Spleen (tissue), 7 donors: ENCODE measurements at regions not wholly inside any gene's neighbourhood (a gene's known extent, or its start where the extent isn't known, plus 50 kb on each side); places are given as distances from the start of the nearest gene placed in this dataset.

Experiments
- CTCF ChIP-seq, 11 experiments: fragments of 200-600 bp in 7 of 11; fragments of 450-650 bp in 4 of 11; sonication (generic) in 4 of 11; IDR thresholded peaks in 8 of 11; conservative IDR thresholded peaks in 3 of 11; 1 replicate in 7 of 11; 2 replicates in 4 of 11; pipeline versions ENCODE4 v1.4.0 to v1.8.0; 2016 to 2021; ENCODE audit warnings: antibody characterized with exemption in 11 of 11, inconsistent platforms in 4 of 11, mild to moderate bottlenecking in 1 of 11
- POLR2A ChIP-seq, 3 donors: fragments of 450-650 bp; IDR thresholded peaks; one replicate each; pipeline ENCODE4 v1.5.1; 2017; ENCODE audit warnings: antibody characterized with exemption in 3 of 3, mild to moderate bottlenecking in 1 of 3
- POLR2AphosphoS5 ChIP-seq, 3 donors: sonication (generic); formaldehyde crosslinking; IDR thresholded peaks; one replicate each; pipeline ENCODE4 v1.5.1; 2017; ENCODE audit warnings: antibody characterized with exemption in 3 of 3
- donor health status: DM: no; HTN: no; CAD: no; lungs with moderate emphysema.
- donor health status: DM: no; HTN: no; CAD: no.
- donor health status: DM: no; HTN: no; CAD: no.

- TF ChIP-seq CTCF (IDR thresholded peaks at IDR 0.05 in 8 of 11, conservative IDR thresholded peaks at IDR 0.05 in 3 of 11) (no peak), POLR2AphosphoS5 (IDR thresholded peaks at IDR 0.05) (no peak), POLR2A (IDR thresholded peaks at IDR 0.05) (no peak)
Measured at GRCh38 chr14:24692382-24693352, 58.7 kb upstream of the GZMB start.
